H9 (cell line): ENCODE measurements at regions not wholly inside any gene's neighbourhood (a gene's known extent, or its start where the extent isn't known, plus 50 kb on each side); places are given as distances from the start of the nearest gene placed in this dataset.

ENCODE experiments used
- DNase-seq: peaks from one replicate; pipeline ENCODE4 v3.0.0-alpha.2; 2017
- H2AFZ ChIP-seq: one replicate; pipeline ENCODE4 v1.6.1; 2013; ENCODE audit warnings: mild to moderate bottlenecking, low read length, control low read depth, moderate library complexity
- H2AK5ac ChIP-seq: 2 replicates; pipeline ENCODE4 v1.6.1; 2013; ENCODE audit warnings: low read length, control low read depth, mixed read lengths; ENCODE audit not compliant: insufficient read length
- H2BK120ac ChIP-seq: one replicate; pipeline ENCODE4 v1.6.1; 2013; ENCODE audit warnings: low read depth, mild to moderate bottlenecking, low read length, control low read depth, inconsistent platforms; ENCODE audit not compliant: poor library complexity, severe bottlenecking
- H2BK12ac ChIP-seq: 2 replicates; pipeline ENCODE4 v1.6.1; 2013; ENCODE audit warnings: low read length, control low read depth, mixed read lengths, low read depth; ENCODE audit not compliant: insufficient read length
- H2BK15ac ChIP-seq: 2 replicates; pipeline ENCODE4 v1.6.1; 2013; ENCODE audit warnings: low read depth, low read length, control low read depth
- H2BK20ac ChIP-seq: one replicate; pipeline ENCODE4 v1.6.1; 2013; ENCODE audit warnings: low read depth, mild to moderate bottlenecking, low read length, control low read depth, inconsistent platforms; ENCODE audit not compliant: poor library complexity, severe bottlenecking
- H2BK5ac ChIP-seq: 2 replicates; pipeline ENCODE4 v1.6.1; 2013; ENCODE audit warnings: low read length, control low read depth, mixed read lengths; ENCODE audit not compliant: insufficient read length
- H3K14ac ChIP-seq: 2 replicates; pipeline ENCODE4 v1.6.1; 2013; ENCODE audit warnings: low read length, control low read depth; ENCODE audit not compliant: insufficient read depth
- H3K18ac ChIP-seq: 2 replicates; pipeline ENCODE4 v1.6.1; 2013; ENCODE audit warnings: low read depth, mild to moderate bottlenecking, mixed read lengths, low read length, control low read depth; ENCODE audit not compliant: insufficient read length
- H3K23ac ChIP-seq: 2 replicates; pipeline ENCODE4 v1.6.1; 2013; ENCODE audit warnings: low read length, control low read depth, mixed read lengths, low read depth; ENCODE audit not compliant: insufficient read length
- H3K23me2 ChIP-seq: 2 replicates; pipeline ENCODE4 v1.6.1; 2013; ENCODE audit warnings: low read depth, mild to moderate bottlenecking, mixed read lengths, low read length, control low read depth; ENCODE audit not compliant: insufficient read length, poor library complexity, severe bottlenecking
- H3K27ac ChIP-seq: 2 replicates; pipeline ENCODE4 v1.5.1; 2013; ENCODE audit warnings: low read length, control low read depth, mixed read lengths, low read depth; ENCODE audit not compliant: insufficient read length
- H3K27me3 ChIP-seq: 2 replicates; pipeline ENCODE4 v1.6.1; 2013; ENCODE audit warnings: low read length, control low read depth, inconsistent platforms; ENCODE audit not compliant: insufficient read depth
- H3K4ac ChIP-seq: 2 replicates; pipeline ENCODE4 v1.6.1; 2013; ENCODE audit warnings: low read depth, mild to moderate bottlenecking, control low read depth, inconsistent platforms, low read length, moderate library complexity
- H3K4me1 ChIP-seq: 2 replicates; pipeline ENCODE4 v1.6.1; 2013; ENCODE audit warnings: low read length, control low read depth, inconsistent platforms; ENCODE audit not compliant: insufficient read depth
- H3K4me2 ChIP-seq: 2 replicates; pipeline ENCODE4 v1.6.1; 2013; ENCODE audit warnings: low read length, control low read depth, mixed read lengths; ENCODE audit not compliant: insufficient read length, insufficient read depth
- H3K56ac ChIP-seq: 2 replicates; pipeline ENCODE4 v1.6.1; 2013; ENCODE audit warnings: low read depth, mild to moderate bottlenecking, mixed read lengths, low read length, control low read depth; ENCODE audit not compliant: insufficient read length
- H3K79me1 ChIP-seq: 2 replicates; pipeline ENCODE4 v1.6.1; 2013; ENCODE audit warnings: low read depth, mild to moderate bottlenecking, moderate library complexity, low read length, control low read depth, inconsistent platforms; ENCODE audit not compliant: insufficient read depth, poor library complexity, severe bottlenecking
- H3K79me2 ChIP-seq: 2 replicates; pipeline ENCODE4 v1.6.1; 2013; ENCODE audit warnings: low read length, control low read depth, inconsistent platforms; ENCODE audit not compliant: insufficient read depth
- H3K9ac ChIP-seq: 2 replicates; pipeline ENCODE4 v1.6.1; 2013; ENCODE audit warnings: low read length, control low read depth, mixed read lengths; ENCODE audit not compliant: insufficient read length; ENCODE audit errors: extremely low read depth
- H3K9me3 ChIP-seq: one replicate; pipeline ENCODE4 v1.6.1; 2013; ENCODE audit warnings: low read depth, low read length, inconsistent platforms; ENCODE audit not compliant: control insufficient read depth
- H3T11ph ChIP-seq: one replicate; pipeline ENCODE4 v1.6.1; 2013; ENCODE audit warnings: mild to moderate bottlenecking, low read length, control low read depth, inconsistent platforms
- H4K20me1 ChIP-seq: one replicate; pipeline ENCODE4 v1.6.1; 2013; ENCODE audit not compliant: control insufficient read depth, insufficient read length, insufficient read depth
- H4K5ac ChIP-seq: 2 replicates; pipeline ENCODE4 v1.6.1; 2013; ENCODE audit warnings: low read depth, mild to moderate bottlenecking, mixed read lengths, low read length, control low read depth; ENCODE audit not compliant: insufficient read length
- H4K8ac ChIP-seq: replicated peaks from 2 replicates; pipeline ENCODE4 v1.6.1; 2013; ENCODE audit warnings: low read length, control low read depth, mixed read lengths, low read depth; ENCODE audit not compliant: insufficient read length
- H4K91ac ChIP-seq: 2 replicates; pipeline ENCODE4 v1.6.1; 2013; ENCODE audit warnings: low read depth, mild to moderate bottlenecking, moderate library complexity, mixed read lengths, low read length, control low read depth; ENCODE audit not compliant: insufficient read length
- H3K27ac Mint-ChIP-seq, 3 experiments: 2 replicates in 2 of 3; 3 replicates in 1 of 3; pipeline ENCODE4 v1.8.0; 2020 to 2021; ENCODE audit warnings: mixed read lengths in 3 of 3, mild to moderate bottlenecking in 1 of 3, moderate library complexity in 1 of 3
- H3K27me3 Mint-ChIP-seq: 2 replicates; pipeline ENCODE4 v1.8.0; 2021; ENCODE audit warnings: low read depth, mild to moderate bottlenecking, moderate library complexity, mixed read lengths
- H3K36me3 Mint-ChIP-seq, 3 experiments: 2 replicates in 2 of 3; 3 replicates in 1 of 3; pipeline ENCODE4 v1.8.0; 2020 to 2021; ENCODE audit warnings: low read depth in 3 of 3, mixed read lengths in 3 of 3; ENCODE audit not compliant: insufficient read depth in 1 of 3
- H3K4me1 Mint-ChIP-seq, 2 experiments: 2 replicates each; pipeline ENCODE4 v1.8.0; 2020; ENCODE audit warnings: mixed read lengths in 2 of 2
- H3K4me3 Mint-ChIP-seq, 2 experiments: 2 replicates in 1 of 2; 3 replicates in 1 of 2; pipeline ENCODE4 v1.8.0; 2020 to 2021; ENCODE audit warnings: mild to moderate bottlenecking in 2 of 2, mixed read lengths in 2 of 2, moderate library complexity in 1 of 2
- H3K9me3 Mint-ChIP-seq, 2 experiments: 2 replicates in 1 of 2; 3 replicates in 1 of 2; pipeline ENCODE4 v1.8.0; 2020; ENCODE audit warnings: mild to moderate bottlenecking in 2 of 2, mixed read lengths in 2 of 2, moderate library complexity in 1 of 2
- WGBS: extraction: QIAGEN DNeasy Blood & Tissue Kit; methylation state at CpG from one replicate; pipeline ENCODE4 v1.1.7; 2013; ENCODE audit warnings: missing lambda C conversion rate, low lambda C conversion rate, mixed read lengths; ENCODE audit not compliant: insufficient read length; ENCODE audit errors: extremely low coverage; 5-methylcytosine and 5-hydroxymethylcytosine counted together
- TF ChIP-seq, protein P1 (sequence below): fragments of 200-600 bp; sonication (generic); conservative IDR thresholded peaks from 3 replicates; pipeline ENCODE4 v1.8.0; 2021; ENCODE audit warnings: antibody characterized with exemption, mild to moderate bottlenecking

DNA sequence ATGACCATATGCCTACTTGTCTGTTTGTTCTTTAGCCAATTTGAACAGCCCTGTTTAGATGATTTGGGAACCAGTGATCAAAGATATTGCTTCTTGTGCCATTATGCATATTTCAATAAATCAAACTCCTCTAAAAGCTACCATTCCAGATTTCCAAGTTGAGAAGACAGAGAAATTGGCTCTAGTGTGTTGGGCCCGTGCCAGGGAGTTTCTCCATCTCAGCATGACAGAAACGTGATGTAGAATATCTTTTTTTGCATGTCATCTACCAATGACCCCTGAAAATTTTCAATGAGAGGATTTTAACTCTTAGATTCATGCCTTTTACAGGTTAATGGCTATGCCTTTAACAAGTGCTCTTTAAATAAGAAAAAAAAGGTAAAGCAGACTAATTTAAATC, 50.7 kb upstream of the CABCOCO1 start:
- H3K9me3 Mint-ChIP-seq = no peaks in the 10 kb centered on the region
- Histone ChIP-seq H2BK20ac (no peak overlapping the region), H3K9me3 (no peaks in the 10 kb centered on the region), H3K27me3 (no peaks in the 10 kb centered on the region), H2BK5ac (no peak overlapping the region), H4K20me1 (no peaks in the 10 kb centered on the region), H3K79me1 (no peaks in the 10 kb centered on the region), H2BK12ac (no peak overlapping the region), H2BK15ac (no peak overlapping the region), H3K14ac (no peak overlapping the region), H3K23me2 (no peaks in the 10 kb centered on the region), H4K91ac (no peak overlapping the region), H2AK5ac (no peak overlapping the region), H3K4me1 (no peaks in the 10 kb centered on the region), H3K56ac (no peak overlapping the region), H3K23ac (no peak overlapping the region), H3K79me2 (no peaks in the 10 kb centered on the region), H3K9ac (no peak overlapping the region), H3K4ac (no peak overlapping the region), H2AFZ (no peak overlapping the region), H4K5ac (no peak overlapping the region), H3K4me2 (no peak overlapping the region), H3T11ph (no peak overlapping the region), H3K18ac (no peak overlapping the region), H2BK120ac (no peak overlapping the region), H3K27ac (no peak overlapping the region), H4K8ac (no peak overlapping the region)
- H3K27ac Mint-ChIP-seq = no peak overlapping the region
- H3K36me3 Mint-ChIP-seq = no peaks in the 10 kb centered on the region
- peaks cover 2 to 4% of the 10 kb centered on the region in 2 experiments; a peak in 2 of 4 replicates for H3K4me1 Mint-ChIP-seq
- DNase-seq = no peak
- no CpG with 5 or more reads among the region's 2 CpGs for WGBS
- H3K4me3 Mint-ChIP-seq = no peak overlapping the region
- TF ChIP-seq, protein P1, sequence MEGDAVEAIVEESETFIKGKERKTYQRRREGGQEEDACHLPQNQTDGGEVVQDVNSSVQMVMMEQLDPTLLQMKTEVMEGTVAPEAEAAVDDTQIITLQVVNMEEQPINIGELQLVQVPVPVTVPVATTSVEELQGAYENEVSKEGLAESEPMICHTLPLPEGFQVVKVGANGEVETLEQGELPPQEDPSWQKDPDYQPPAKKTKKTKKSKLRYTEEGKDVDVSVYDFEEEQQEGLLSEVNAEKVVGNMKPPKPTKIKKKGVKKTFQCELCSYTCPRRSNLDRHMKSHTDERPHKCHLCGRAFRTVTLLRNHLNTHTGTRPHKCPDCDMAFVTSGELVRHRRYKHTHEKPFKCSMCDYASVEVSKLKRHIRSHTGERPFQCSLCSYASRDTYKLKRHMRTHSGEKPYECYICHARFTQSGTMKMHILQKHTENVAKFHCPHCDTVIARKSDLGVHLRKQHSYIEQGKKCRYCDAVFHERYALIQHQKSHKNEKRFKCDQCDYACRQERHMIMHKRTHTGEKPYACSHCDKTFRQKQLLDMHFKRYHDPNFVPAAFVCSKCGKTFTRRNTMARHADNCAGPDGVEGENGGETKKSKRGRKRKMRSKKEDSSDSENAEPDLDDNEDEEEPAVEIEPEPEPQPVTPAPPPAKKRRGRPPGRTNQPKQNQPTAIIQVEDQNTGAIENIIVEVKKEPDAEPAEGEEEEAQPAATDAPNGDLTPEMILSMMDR = no peak
- H3K27me3 Mint-ChIP-seq = no peaks in the 10 kb centered on the region
